Daoy (cell line): ENCODE measurements at regions not wholly inside any gene's neighbourhood (a gene's known extent, or its start where the extent isn't known, plus 50 kb on each side); places are given as distances from the start of the nearest gene placed in this dataset.
"Not testable (repeated sequence)": the region's sequence is repeated elsewhere in the genome, so short reads cannot be mapped to it uniquely, and the experiment has no call there.

Experiments used
- DNase-seq: peaks from one replicate; pipeline ENCODE4 v3.0.0-alpha.2; 2015; ENCODE audit warnings: low read depth

DNA sequence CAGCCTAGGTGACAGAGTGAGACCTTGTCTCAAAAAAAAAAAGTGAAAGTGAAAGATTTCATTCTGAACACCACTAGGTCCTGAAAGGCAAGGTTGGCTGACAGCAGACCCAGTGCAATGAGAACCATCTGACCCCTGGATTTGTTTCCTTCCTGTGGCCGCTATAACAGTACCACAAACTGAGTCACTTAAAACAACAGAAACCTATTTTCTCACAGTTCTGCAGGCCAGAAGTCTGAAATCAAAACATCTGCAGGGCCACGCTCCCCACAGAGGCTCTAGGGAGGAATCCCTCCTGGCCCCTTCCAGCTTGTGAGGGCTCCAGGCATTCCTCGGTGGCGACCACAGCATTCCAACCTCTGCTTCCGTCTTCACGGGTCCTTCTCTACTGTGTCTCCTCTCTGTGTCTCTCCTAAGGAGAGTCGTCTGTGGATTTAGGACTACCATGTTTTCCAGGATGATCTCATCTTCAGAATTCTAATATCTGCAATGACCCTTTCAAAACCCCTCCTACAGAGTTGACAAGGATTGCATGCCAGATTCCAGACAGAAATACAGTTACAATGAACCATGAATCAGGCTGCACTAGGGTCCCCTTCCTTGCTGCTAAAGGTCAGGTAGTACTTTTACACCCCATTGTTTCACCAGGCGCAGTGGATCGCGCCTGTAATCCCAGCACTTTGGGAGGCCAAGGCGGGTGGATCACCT, 78.0 kb upstream of the ADGRL1 start:
- peak; percentile 97 for DNase-seq

DNA sequence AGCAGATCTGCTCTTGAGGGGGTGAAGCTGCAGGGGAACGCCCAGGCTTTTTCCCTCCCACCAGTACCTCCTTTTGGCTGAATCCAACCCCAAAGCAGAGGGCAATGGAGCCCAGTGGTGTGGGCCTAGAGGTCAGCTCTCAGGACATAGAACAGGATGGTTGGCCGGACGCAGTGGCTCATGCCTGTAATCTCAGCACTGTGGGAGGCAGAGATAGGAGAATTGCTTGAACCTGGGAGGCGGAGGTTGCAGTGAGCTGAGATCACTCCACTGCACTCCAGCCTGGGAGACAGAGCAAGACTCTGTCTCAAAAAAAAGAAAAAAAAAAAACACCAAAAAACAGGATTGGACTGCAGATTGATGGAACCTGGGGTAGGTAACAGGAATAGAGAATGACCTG, 73.3 kb upstream of the ADGRL1 start:
- DNase-seq: not testable (repeated sequence)

DNA sequence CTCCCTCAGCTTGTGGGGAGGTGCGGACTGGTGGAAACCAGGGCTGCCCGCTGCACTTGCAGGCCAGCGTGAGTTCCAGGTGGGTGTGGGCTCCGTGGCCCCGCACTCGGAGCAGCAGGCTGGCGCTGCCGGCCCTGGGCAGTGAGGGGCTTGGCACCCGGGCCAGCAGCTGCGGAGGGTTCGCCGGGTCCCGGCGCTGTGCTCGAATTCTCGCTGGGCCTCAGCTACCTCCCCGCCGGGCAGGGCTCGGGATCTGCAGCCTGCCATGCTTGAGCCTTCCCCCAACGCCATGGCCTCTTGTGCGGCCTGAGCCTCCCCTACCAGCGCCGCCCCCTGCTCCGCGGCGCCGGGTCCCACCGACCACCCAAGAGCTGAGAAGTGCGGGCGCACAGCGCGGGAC, 71.6 kb upstream of the ADGRL1 start:
- no peak for DNase-seq

DNA sequence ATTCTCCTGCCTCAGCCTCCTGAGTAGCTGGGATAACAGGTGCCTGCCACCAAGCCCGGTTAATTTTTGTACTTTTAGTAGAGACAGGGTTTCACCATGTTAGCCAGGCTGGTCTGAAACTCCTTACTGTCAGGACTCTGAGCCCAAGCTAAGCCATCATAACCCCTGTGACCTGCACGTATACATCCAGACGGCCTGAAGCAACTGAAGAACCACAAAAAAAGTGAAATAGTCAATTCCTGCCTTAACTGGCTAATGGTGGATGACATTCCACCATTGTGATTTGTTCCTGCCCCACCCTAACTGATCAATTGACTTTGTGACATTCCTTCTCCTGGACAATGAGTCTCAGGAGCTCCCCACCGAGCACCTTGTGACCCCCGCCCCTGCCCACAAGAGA, 69.9 kb upstream of the ADGRL1 start:
- DNase-seq: not testable (repeated sequence)

DNA sequence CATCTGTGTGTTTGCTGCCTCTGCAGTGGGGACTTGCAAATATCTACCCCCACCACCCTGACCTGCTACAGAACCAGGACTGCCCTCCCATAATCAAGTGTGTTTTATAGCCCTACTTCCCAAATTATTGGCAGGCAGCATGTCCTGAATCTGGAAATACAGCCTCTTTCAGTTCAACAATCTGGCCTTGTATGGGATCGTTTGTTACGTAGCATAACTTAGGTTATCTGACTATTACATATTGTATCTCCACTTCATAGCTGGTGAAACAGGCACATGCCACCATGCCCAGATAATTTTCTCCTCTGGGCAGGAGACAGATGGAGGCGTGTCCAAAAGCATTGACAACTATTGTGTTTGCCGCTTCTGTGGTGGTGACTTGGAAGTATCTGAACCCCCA, 66.7 kb upstream of the ADGRL1 start:
- DNase-seq: no peak

DNA sequence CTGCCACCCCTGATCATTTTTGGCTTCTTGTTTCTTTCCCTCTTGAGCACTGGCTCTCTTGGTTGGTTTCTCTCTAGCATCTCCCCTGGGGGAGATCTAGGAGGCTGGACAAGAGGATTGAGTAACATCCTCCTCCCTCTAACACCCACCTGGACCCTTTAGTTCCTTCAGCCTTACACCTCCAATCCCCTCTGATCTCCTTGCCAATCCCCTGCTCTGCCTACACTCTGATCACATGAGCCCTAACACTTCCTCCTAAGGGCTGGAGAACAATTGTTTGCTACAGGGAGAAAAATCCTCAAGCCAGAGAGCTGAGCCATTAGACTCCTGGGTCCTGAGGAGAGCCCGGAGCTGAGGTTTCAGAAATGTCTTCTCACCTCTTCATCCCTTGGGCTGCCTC, 65.9 kb upstream of the ADGRL1 start:
- no peak for DNase-seq

DNA sequence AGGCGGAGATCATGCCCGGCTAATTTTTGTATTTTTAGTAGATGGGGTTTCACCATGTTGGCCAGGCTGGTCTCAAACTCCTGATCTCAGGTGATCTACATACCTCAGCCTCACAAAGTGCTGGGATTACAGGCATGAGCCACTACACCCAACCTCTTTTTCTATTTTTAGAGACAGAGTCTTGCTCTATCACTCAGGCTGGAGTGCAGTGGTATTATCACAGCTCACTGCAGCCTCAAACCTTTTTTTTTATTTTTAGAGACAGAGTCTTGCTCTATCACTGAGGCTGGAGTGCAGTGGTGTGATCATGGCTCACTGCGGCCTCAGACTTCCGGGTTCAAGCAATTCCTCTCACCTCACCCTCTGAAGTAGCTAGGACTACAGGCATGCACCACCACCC, 64.6 kb upstream of the ADGRL1 start:
- not testable (repeated sequence) for DNase-seq

DNA sequence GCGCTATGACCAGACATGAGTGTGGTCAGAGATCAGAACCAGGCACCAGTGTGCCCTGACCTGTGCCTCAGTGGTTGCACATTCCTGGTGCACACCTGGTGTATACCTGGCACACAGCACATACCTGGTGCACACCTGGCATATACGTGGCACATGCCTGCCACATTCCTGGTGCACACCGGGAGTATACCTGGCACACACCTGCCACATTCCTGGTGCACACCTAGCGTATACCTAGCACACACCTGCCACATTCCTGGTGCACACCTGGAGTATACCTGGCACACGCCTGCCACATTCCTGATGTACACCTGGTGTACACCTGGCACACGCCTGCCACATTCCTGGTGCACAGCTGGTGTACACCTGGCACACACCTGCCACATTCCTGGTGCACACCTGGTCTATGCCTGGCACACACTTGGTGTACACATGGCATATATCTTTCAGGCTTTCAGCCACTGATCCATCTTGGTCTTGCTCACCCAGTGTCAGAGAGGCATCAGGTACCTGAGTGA, 61.3 kb upstream of the ADGRL1 start:
- no peak for DNase-seq

DNA sequence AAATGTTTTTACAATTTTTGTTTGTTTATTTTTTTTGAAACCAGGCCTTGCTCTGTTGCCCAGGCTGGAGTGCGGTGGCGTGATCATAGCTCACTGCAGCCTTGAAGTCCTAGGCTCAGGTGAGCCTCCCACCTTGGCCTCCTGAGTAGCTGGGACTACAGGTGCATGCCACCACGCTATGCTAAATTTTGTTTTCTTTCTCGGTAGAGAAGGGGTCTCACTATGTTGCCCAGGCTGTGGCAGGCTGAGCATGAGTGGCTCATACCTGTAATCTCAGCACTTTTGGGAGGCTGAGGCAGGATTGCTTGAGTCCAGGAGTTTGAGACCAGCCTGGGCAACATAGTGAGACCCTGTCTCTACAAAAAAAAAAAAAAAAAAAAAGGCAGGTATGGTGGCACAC, 60.2 kb upstream of the ADGRL1 start:
- not testable (repeated sequence) for DNase-seq

DNA sequence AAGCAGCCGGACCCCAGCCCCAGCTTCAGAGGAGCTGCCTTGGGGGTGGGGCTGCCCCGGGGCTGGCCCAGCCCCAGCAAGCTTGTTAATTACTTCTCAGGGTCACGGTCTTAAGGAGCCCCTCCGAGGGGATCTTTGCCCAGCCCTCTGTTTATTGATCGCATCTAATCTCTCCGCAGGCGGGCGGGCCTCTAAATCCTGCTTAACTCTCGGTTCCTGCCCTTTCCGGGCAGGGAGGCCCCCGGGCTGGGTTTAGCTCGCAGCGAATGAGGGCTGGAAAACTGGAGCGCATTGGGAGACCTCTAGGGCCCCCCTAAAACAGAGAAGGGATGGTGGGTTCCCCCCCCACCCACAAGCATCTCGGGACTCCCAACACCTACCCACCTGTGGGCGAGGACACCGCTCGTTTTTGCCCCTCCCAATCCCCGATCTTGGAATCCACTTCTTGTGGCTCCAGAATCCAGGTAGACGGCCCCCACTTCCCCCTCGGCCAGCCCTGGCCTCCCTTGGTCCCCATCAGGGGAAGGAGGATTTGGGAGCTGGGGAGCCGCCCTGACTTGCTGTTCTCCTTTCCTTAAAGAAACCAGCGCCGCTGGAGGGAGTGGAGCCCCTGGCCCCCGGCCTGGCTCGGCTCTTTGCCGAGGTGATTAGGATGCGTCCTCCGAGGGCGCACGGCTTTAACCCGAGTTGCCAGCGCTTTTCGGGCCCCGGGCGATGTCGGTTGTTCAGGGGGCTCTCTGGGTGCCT, 59.5 kb upstream of the ADGRL1 start:
- no peak for DNase-seq

DNA sequence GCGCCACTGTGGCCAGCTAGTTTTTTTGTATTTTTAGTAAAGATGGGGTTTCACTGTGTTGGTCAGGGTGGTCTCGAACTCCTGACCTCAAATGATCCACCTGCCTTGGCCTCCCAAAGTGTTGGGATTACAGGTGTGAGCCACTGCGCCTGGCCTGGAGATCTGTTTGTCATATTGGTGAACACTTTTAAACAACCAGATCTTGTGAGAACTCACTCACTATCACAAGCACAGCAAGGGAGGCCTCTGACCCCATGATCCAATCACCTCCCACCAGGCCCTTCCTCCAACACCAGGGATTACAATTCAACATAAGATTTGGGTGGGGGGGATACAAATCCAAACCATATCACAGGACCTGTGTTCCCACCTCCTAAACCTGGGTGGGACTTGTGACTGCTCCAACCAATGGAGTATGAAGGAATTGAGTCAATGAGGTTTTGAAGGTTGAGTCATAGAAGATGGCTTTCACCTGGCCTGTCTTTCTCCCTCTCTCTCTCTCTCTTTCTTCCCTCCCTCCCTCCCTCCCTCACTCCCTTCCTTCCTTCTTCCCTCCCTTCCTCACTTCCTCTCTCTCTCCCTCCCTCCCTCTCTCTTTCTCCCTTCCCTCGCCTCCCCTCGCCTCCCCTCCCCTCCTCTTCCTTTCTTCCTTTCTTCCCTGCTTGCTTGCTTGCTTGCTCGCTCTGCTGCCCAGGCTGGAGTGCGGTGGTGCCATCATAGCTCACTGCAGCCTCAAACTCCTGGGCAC, 50.1 kb upstream of the ADGRL1 start:
- not testable (repeated sequence) for DNase-seq
